Naive thymus-derived CD4-positive, alpha-beta T cell (primary cell): ENCODE measurements at regions not wholly inside any gene's neighbourhood (a gene's known extent, or its start where the extent isn't known, plus 50 kb on each side); places are given as distances from the start of the nearest gene placed in this dataset.

ENCODE experiments used
- ATAC-seq: fragments of 150-1000 bp; cut with Tn5 transposase; 2 replicates; pipeline ENCODE4 v1.10.0; 2021; ENCODE audit warnings: mild to moderate bottlenecking, moderate library complexity
- CTCF ChIA-PET: fragments of 350-600 bp; sonication (Branson Sonifier 250); formaldehyde crosslinking; loops from one replicate; lab custom pipeline; 2021; ENCODE audit warnings: antibody characterized with exemption; lab: Charles Lee
- POLR2A ChIA-PET: fragments of 350-600 bp; sonication (Branson Sonifier 250); formaldehyde crosslinking; loops from one replicate; lab custom pipeline; 2021; ENCODE audit warnings: antibody characterized with exemption, inconsistent platforms; lab: Charles Lee
- DNase-seq, 9 donors: peaks; one replicate each; pipeline versions ENCODE4 v3.0.0 to v3.0.0-alpha.2; 2020 to 2022; ENCODE audit warnings: mixed read lengths in 1 of 9
- H3K27ac ChIP-seq: one replicate; pipeline ENCODE4 v1.7.0; 2013; ENCODE audit warnings: mild to moderate bottlenecking, low read depth, low read length, moderate library complexity
- H3K27me3 ChIP-seq, 2 donors: one replicate each; pipeline ENCODE4 v1.7.0; 2013; ENCODE audit warnings: low read length in 2 of 2, mild to moderate bottlenecking in 2 of 2, moderate library complexity in 2 of 2; ENCODE audit not compliant: control insufficient read depth in 2 of 2, insufficient read depth in 2 of 2
- H3K36me3 ChIP-seq, 3 experiments: 1 replicate in 2 of 3; 2 replicates in 1 of 3; pipeline ENCODE4 v1.7.0; 2013; ENCODE audit warnings: low read length in 3 of 3, mild to moderate bottlenecking in 3 of 3, moderate library complexity in 1 of 3; ENCODE audit not compliant: insufficient read depth in 3 of 3, control insufficient read depth in 2 of 3
- H3K4me1 ChIP-seq, 2 donors: one replicate each; pipeline ENCODE4 v1.7.0; 2013; ENCODE audit warnings: low read length in 2 of 2, mild to moderate bottlenecking in 2 of 2, moderate library complexity in 1 of 2; ENCODE audit not compliant: control insufficient read depth in 2 of 2, insufficient read depth in 2 of 2
- H3K4me3 ChIP-seq: 2 replicates; pipeline ENCODE4 v1.7.0; 2013; ENCODE audit warnings: mild to moderate bottlenecking, low read length
- H3K9me3 ChIP-seq, 3 experiments: 1 replicate in 2 of 3; 2 replicates in 1 of 3; pipeline ENCODE4 v1.7.0; 2013; ENCODE audit warnings: low read length in 3 of 3; ENCODE audit not compliant: control insufficient read depth in 2 of 3
- H3K27ac Mint-ChIP-seq, 9 donors: one replicate each; pipeline ENCODE4 v1.8.0; 2020 to 2022; ENCODE audit warnings: mixed read lengths in 9 of 9, mild to moderate bottlenecking in 8 of 9, moderate library complexity in 5 of 9, inconsistent platforms in 2 of 9
- H3K27me3 Mint-ChIP-seq, 5 donors: one replicate each; pipeline ENCODE4 v1.8.0; 2021 to 2022; ENCODE audit warnings: mixed read lengths in 5 of 5, mild to moderate bottlenecking in 1 of 5
- H3K36me3 Mint-ChIP-seq, 5 donors: one replicate each; pipeline ENCODE4 v1.8.0; 2020 to 2022; ENCODE audit warnings: mixed read lengths in 5 of 5, mild to moderate bottlenecking in 3 of 5, inconsistent platforms in 1 of 5
- H3K4me1 Mint-ChIP-seq, 7 donors: one replicate each; pipeline ENCODE4 v1.8.0; 2020 to 2022; ENCODE audit warnings: mixed read lengths in 7 of 7, mild to moderate bottlenecking in 3 of 7, inconsistent platforms in 1 of 7
- H3K4me3 Mint-ChIP-seq, 10 donors: one replicate each; pipeline ENCODE4 v1.8.0; 2020 to 2022; ENCODE audit warnings: mild to moderate bottlenecking in 10 of 10, mixed read lengths in 10 of 10, moderate library complexity in 6 of 10, inconsistent platforms in 2 of 10
- H3K9me3 Mint-ChIP-seq, 11 donors: one replicate each; pipeline ENCODE4 v1.8.0; 2020 to 2022; ENCODE audit warnings: mixed read lengths in 11 of 11, mild to moderate bottlenecking in 4 of 11, inconsistent platforms in 1 of 11, moderate library complexity in 1 of 11
- intact Hi-C, 2 donors: fragments of 100-400 bp; cut with micrococcal nuclease; formaldehyde crosslinking; loops; one replicate each; pipeline ENCODE4 v1.15.1; 2023

DNA sequence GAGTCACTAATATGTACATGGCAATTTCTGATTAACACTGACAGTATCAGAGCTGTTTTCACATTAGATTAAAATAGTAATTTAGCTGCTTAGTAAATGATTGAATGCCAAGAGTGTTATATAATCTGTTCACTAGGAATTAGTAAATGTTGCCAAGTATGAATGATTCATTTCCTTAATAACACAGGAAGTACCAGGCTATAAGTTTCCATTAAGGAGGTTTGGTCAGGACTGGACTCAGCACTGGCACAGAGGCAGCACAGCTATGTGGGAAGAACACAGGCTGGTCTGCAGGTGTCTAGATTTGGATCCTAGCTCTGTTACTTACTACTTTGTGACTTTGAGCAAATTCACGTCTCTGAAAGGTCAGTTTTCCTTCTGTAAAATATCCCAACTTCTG is 97.2 kb downstream of the TDRD15 start:
- H3K36me3 ChIP-seq, result no peaks in the 10 kb centered on the region
- CTCF ChIA-PET, result no interaction called here
- intact Hi-C loops, result no loop called here
- no peaks in the 10 kb centered on the region for H3K27me3 ChIP-seq
- H3K4me1 ChIP-seq, result no peaks in the 10 kb centered on the region
- no peak for DNase-seq
- Mint-ChIP-seq H3K4me3 (no peak overlapping the region), H3K4me1 (no peaks in the 10 kb centered on the region), H3K27ac (no peak overlapping the region), H3K27me3 (peaks cover 0 to 4% (median 0%) of the 10 kb centered on the region in 5 donors), H3K36me3 (no peaks in the 10 kb centered on the region), H3K9me3 (peaks cover 0 to 8% (median 0%) of the 10 kb centered on the region in 11 donors)
- H3K4me3 ChIP-seq, result no peak overlapping the region
- H3K9me3 ChIP-seq, result no peaks in the 10 kb centered on the region
- no peak for ATAC-seq
- H3K27ac ChIP-seq, result no peak overlapping the region
- POLR2A ChIA-PET, result no interaction called here

DNA sequence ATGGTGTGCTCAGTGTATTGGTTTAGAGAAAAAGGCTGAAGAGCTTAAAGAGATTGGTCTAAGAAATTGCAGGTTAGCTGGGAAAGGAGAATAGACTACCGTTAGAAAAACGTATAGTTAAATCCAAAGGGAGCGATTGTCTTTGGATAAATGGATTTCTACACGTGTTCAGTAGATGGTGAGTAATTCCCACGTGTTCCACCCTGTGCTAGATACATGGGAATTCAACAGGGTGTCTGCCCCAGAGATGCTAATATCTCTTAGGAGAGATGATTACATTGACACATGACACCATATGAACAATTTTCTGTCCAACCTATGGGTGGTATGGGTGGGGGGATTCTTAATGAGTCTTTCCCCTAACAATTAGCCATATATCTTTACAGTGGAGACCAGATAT is 99.8 kb downstream of the TDRD15 start:
- H3K9me3 Mint-ChIP-seq, result peaks cover 0 to 5% (median 0%) of the 10 kb centered on the region in 11 donors
- ChIA-PET CTCF (no interaction called here), POLR2A (no interaction called here)
- Histone ChIP-seq H3K4me3 (no peak overlapping the region), H3K9me3 (no peaks in the 10 kb centered on the region), H3K27me3 (no peaks in the 10 kb centered on the region), H3K27ac (no peak overlapping the region), H3K36me3 (no peaks in the 10 kb centered on the region), H3K4me1 (no peaks in the 10 kb centered on the region)
- H3K4me3 Mint-ChIP-seq, result no peak overlapping the region
- no peak for ATAC-seq
- intact Hi-C loops, result no loop called here
- no peak overlapping the region for H3K27ac Mint-ChIP-seq
- H3K27me3 Mint-ChIP-seq, result peaks cover 0 to 4% (median 0%) of the 10 kb centered on the region in 5 donors
- H3K36me3 Mint-ChIP-seq, result no peaks in the 10 kb centered on the region
- DNase-seq, result no peak
- H3K4me1 Mint-ChIP-seq, result no peaks in the 10 kb centered on the region

DNA sequence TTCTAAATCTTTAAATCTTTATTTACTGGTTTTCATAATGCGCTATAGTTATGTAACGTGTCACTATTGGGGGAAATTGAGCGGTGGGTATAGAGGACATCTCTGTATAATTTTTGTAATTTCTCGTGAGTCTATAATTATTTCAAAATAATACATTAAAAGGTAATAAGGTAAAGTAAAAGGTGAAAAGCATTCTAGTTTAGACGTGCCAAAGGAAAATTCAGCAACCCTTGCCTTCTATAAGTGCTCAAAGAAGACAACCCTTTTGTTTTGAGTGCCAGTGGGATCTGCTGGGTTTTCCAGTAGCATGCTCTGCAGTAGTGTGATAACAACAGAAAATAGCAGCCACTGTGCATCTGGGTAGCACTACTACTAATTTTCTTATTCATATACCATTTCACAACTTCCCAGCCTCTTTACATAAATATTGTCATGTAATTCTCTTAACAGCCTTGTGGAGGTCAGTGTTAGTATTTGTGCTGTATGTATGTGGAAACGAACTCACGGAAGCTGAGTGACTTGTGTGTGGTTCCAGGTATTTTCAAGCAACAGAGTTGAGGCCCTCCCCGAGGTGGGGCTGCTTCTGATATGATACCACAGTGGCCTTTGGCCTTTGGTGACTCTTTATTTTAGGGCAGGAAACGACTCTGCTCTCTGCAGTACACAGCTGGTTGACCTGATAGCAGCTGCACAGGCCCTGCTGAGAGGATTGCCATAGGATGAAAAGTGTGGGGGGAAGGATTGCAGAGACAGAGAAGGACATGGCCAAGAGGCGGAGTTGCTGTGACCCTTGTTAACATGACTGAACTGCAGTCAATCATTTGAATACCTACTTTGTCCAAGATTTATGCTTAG is 104.5 kb downstream of the TDRD15 start:
- peaks cover 0 to 7% (median 0%) of the 10 kb centered on the region in 11 donors for H3K9me3 Mint-ChIP-seq
- H3K9me3 ChIP-seq, result no peaks in the 10 kb centered on the region
- CTCF ChIA-PET, result no interaction called here
- H3K4me3 Mint-ChIP-seq, result no peak overlapping the region
- ATAC-seq (no peak), DNase-seq (no peak)
- no peaks in the 10 kb centered on the region for H3K36me3 Mint-ChIP-seq
- no peak overlapping the region for H3K27ac Mint-ChIP-seq
- no peak overlapping the region for H3K4me3 ChIP-seq
- no peaks in the 10 kb centered on the region for H3K27me3 ChIP-seq
- POLR2A ChIA-PET, result no interaction called here
- H3K4me1 Mint-ChIP-seq, result peaks cover 0 to 1% (median 0%) of the 10 kb centered on the region in 7 donors
- H3K36me3 ChIP-seq, result no peaks in the 10 kb centered on the region
- H3K27me3 Mint-ChIP-seq, result peaks cover 0 to 5% (median 0%) of the 10 kb centered on the region in 5 donors
- no peak overlapping the region for H3K27ac ChIP-seq
- intact Hi-C loops, result no loop called here
- no peaks in the 10 kb centered on the region for H3K4me1 ChIP-seq

DNA sequence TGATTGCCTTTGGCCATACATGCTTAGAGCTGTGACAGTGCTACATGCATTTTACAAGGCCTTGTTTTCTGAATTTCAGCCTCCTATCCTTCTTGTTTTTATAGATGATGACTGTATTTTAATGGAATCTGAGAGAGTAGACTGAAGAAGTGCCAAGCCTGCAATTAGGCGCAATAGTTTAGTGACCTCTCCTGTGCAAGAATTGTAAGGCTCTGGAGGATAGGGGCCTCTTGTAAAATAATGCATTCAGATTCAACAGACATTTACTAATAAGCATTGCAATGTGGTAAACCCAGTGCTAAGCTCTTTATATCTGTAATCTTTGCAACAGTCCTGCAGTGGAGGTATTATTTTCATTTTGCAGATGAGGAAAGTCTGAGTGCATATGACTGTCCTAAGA is 105.5 kb downstream of the TDRD15 start:
- no peak for DNase-seq
- POLR2A ChIA-PET, result no interaction called here

DNA sequence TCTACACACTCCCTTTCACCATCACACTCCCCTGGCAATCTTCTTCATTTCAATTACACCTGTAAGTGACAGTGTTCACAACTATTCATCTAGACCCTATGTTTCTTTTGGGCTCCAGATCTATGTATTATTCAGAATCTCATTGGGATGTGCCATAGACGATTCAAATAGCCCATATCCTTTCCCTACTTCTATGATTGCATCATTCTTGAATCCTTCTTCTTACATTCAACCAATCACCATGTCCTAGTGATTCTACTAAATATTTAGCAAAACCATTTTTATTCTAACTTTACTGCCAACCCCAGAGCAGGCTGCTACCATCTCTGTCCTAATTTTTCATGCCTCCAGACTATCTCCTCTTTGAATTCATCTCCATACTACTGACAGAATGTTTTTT is 106.4 kb downstream of the TDRD15 start:
- no peaks in the 10 kb centered on the region for H3K27me3 ChIP-seq
- H3K4me3 ChIP-seq, result no peak overlapping the region
- intact Hi-C loops, result no loop called here
- ATAC-seq (no peak), DNase-seq (no peak)
- no peak overlapping the region for H3K27ac ChIP-seq
- no peak overlapping the region for H3K4me3 Mint-ChIP-seq
- peaks cover 0 to 6% (median 0%) of the 10 kb centered on the region in 11 donors for H3K9me3 Mint-ChIP-seq
- H3K4me1 ChIP-seq, result no peaks in the 10 kb centered on the region
- H3K36me3 Mint-ChIP-seq, result no peaks in the 10 kb centered on the region
- POLR2A ChIA-PET, result no interaction called here
- peaks cover 0 to 5% (median 0%) of the 10 kb centered on the region in 5 donors for H3K27me3 Mint-ChIP-seq
- H3K4me1 Mint-ChIP-seq, result peaks cover 0 to 1% (median 0%) of the 10 kb centered on the region in 7 donors
- CTCF ChIA-PET, result no interaction called here
- no peak overlapping the region for H3K27ac Mint-ChIP-seq
- no peaks in the 10 kb centered on the region for H3K9me3 ChIP-seq
- H3K36me3 ChIP-seq, result no peaks in the 10 kb centered on the region

More for the DNA sequence above, 105.5 kb downstream of the TDRD15 start:
- H3K4me1 ChIP-seq, result no peaks in the 10 kb centered on the region
- no peak overlapping the region for H3K27ac Mint-ChIP-seq
- no peaks in the 10 kb centered on the region for H3K27me3 ChIP-seq
- H3K36me3 Mint-ChIP-seq, result no peaks in the 10 kb centered on the region
- H3K4me3 Mint-ChIP-seq, result no peak overlapping the region
- H3K4me3 ChIP-seq, result no peak overlapping the region
- peaks cover 0 to 1% (median 0%) of the 10 kb centered on the region in 7 donors for H3K4me1 Mint-ChIP-seq
- intact Hi-C loops, result no loop called here
- no peaks in the 10 kb centered on the region for H3K9me3 ChIP-seq
- no peak for ATAC-seq
- peaks cover 0 to 6% (median 0%) of the 10 kb centered on the region in 11 donors for H3K9me3 Mint-ChIP-seq
- no peaks in the 10 kb centered on the region for H3K36me3 ChIP-seq
- H3K27ac ChIP-seq, result no peak overlapping the region
- H3K27me3 Mint-ChIP-seq, result peaks cover 0 to 5% (median 0%) of the 10 kb centered on the region in 5 donors
- CTCF ChIA-PET, result no interaction called here

DNA sequence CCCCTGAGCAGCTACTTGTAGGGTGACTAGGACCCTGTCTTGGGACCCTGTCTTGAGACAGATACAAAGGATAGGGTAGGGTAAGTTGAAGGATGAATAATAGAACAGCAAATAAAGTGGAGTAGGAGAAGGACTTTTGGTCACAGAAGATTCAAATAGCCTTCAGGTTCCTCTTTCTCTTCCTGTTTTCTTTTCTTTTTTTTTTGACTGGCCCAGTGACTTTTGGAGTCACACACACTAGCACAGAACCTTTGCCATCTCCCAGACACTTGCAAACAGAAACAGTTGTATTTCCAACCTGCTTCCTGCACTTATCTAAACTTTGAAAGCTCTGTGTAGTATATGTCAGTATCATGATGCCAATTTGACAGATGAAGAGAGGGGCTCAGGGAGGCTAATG is 108.2 kb downstream of the TDRD15 start:
- Histone ChIP-seq H3K9me3 (no peaks in the 10 kb centered on the region), H3K4me1 (no peaks in the 10 kb centered on the region), H3K36me3 (no peaks in the 10 kb centered on the region), H3K27ac (no peak overlapping the region), H3K27me3 (no peaks in the 10 kb centered on the region), H3K4me3 (no peak overlapping the region)
- H3K27me3 Mint-ChIP-seq, result peaks cover 0 to 5% (median 0%) of the 10 kb centered on the region in 5 donors
- intact Hi-C loops, result no loop called here
- POLR2A ChIA-PET, result no interaction called here
- H3K4me3 Mint-ChIP-seq, result no peak overlapping the region
- H3K36me3 Mint-ChIP-seq, result no peaks in the 10 kb centered on the region
- H3K4me1 Mint-ChIP-seq, result peaks cover 0 to 1% (median 0%) of the 10 kb centered on the region in 7 donors
- no peak for DNase-seq
- ATAC-seq, result peak; percentile 26
- CTCF ChIA-PET, result interaction anchor here (0.7 kb wide), 1 partner anchor 259 kb away, joined by 3 read pairs; no protein-coding TSS in a partner anchor
- no peak overlapping the region for H3K27ac Mint-ChIP-seq
- peaks cover 0 to 6% (median 0%) of the 10 kb centered on the region in 11 donors for H3K9me3 Mint-ChIP-seq

DNA sequence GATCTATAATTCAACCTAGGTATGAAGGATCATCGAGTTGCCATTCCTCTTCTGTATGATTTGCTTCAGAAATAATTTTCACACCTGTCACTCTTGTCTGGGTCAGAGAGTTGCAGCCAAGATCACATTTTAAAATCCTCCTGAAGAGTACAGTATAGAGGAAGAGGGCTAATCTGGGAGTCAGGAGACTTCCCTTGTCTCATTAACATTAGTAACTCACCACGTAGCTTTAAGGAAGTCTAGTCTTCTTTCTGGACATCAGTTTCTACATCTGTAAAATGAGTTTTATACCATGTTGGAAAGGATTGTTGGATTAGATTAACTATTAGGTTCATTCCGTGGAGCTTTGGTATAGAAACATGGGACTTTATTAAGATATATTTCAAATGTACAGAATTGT is 109.4 kb downstream of the TDRD15 start:
- intact Hi-C loops, result no loop called here
- H3K4me1 Mint-ChIP-seq, result peaks cover 0 to 1% (median 0%) of the 10 kb centered on the region in 7 donors
- Histone ChIP-seq H3K4me3 (no peak overlapping the region), H3K27ac (no peak overlapping the region), H3K27me3 (no peaks in the 10 kb centered on the region), H3K9me3 (no peaks in the 10 kb centered on the region), H3K36me3 (no peaks in the 10 kb centered on the region), H3K4me1 (no peaks in the 10 kb centered on the region)
- no peaks in the 10 kb centered on the region for H3K36me3 Mint-ChIP-seq
- H3K4me3 Mint-ChIP-seq, result no peak overlapping the region
- ATAC-seq, result no peak
- no peak for DNase-seq
- peaks cover 0 to 6% (median 0%) of the 10 kb centered on the region in 11 donors for H3K9me3 Mint-ChIP-seq
- POLR2A ChIA-PET, result no interaction called here
- peaks cover 0 to 5% (median 0%) of the 10 kb centered on the region in 5 donors for H3K27me3 Mint-ChIP-seq
- CTCF ChIA-PET, result no interaction called here
- no peak overlapping the region for H3K27ac Mint-ChIP-seq
